ENCODE measurements at regions not wholly inside any gene's neighbourhood (a gene's known extent, or its start where the extent isn't known, plus 50 kb on each side); places are given as distances from the start of the nearest gene placed in this dataset.

DNA sequence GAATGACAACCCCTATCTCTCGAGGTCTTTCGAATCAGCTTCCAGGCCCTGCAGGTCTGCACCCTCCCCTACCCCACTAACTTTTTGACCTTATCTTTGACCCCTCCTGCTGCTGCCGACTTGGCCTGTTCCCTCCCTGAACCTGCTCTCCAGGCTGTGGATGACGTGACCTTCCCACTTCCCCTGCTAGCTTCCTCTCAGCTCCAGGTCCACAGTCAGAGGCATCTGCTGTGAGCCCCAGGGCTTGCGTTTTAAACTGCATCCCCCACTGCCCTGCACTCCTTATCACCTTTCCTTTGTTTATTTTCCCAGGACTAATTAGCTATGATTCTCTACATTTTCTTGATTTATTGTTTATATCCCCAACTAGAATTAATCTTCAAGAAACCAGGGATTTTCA, 71.2 kb upstream of the ALKAL2 start:
- no peaks in the 10 kb centered on the region for H3K79me2 ChIP-seq (ENCODE audit: control insufficient read depth, insufficient read depth, low read length)
- TF ChIP-seq POLR2AphosphoS5 (IDR thresholded peaks at IDR 0.05; ENCODE audit: low read length), result no peak
- no peak for TF ChIP-seq SREBF2 (IDR thresholded peaks at IDR 0.05; ENCODE audit: low read length)
- no peak for TF ChIP-seq RB1 (IDR thresholded peaks at IDR 0.05; ENCODE audit: borderline replicate concordance)
- no peak for TF ChIP-seq BHLHE40 (IDR thresholded peaks at IDR 0.05; ENCODE audit: borderline replicate concordance in 1 of 2, low read depth in 2 of 2, low read length in 1 of 2)
- no peak for TF ChIP-seq IKZF1 (conservative IDR thresholded peaks at IDR 0.05)
- TF ChIP-seq PML (IDR thresholded peaks at IDR 0.05; ENCODE audit: low read length), result no peak
- no peak for TF ChIP-seq TBL1XR1 (IDR thresholded peaks at IDR 0.05; ENCODE audit: low read depth, low read length)
- TF ChIP-seq, protein P1, sequence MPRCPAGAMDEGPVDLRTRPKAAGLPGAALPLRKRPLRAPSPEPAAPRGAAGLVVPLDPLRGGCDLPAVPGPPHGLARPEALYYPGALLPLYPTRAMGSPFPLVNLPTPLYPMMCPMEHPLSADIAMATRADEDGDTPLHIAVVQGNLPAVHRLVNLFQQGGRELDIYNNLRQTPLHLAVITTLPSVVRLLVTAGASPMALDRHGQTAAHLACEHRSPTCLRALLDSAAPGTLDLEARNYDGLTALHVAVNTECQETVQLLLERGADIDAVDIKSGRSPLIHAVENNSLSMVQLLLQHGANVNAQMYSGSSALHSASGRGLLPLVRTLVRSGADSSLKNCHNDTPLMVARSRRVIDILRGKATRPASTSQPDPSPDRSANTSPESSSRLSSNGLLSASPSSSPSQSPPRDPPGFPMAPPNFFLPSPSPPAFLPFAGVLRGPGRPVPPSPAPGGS (IDR thresholded peaks at IDR 0.05; ENCODE audit: borderline replicate concordance, insufficient read depth, low read depth, low read length, poor library complexity, severe bottlenecking), result no peak
- TF ChIP-seq SUPT20H (IDR thresholded peaks at IDR 0.05; ENCODE audit: borderline replicate concordance, control insufficient read depth, low read depth, low read length), result no peak
- no peak for TF ChIP-seq JUNB (IDR thresholded peaks at IDR 0.05)
- no peak overlapping the region for H3K4me2 ChIP-seq (ENCODE audit: control insufficient read depth, insufficient read depth)
- FAIRE-seq, result no peak
- no TSS peak for BruUV-seq (replicated peaks)
- no peaks in the 10 kb centered on the region for H3K36me3 ChIP-seq (ENCODE audit: control insufficient read depth in 2 of 2, insufficient read depth in 2 of 2, low read length in 1 of 2)
- SMC1A ChIA-PET (ENCODE audit: uncharacterized antibody, unreplicated experiment), result no interaction called here
- no peaks in the 10 kb centered on the region; the same call in 2 of the 3 replicates for H3K9me3 ChIP-seq (replicated peaks; ENCODE audit: control insufficient read depth, insufficient read depth, low read length)
- ATAC-seq, result no peak
- CTCF ChIA-PET, result no interaction called here
- H2AFZ ChIP-seq (ENCODE audit: control insufficient read depth, low read depth, low read length), result no peak overlapping the region
- intact Hi-C loops (cut with micrococcal nuclease; ENCODE audit: unreplicated experiment) (no loop called here), in situ Hi-C loops (cut with MboI) (no loop called here)
- no peak overlapping the region for H3K9ac ChIP-seq (ENCODE audit: control insufficient read depth, insufficient read depth, low read length)
- H3K4me1 ChIP-seq (ENCODE audit: control insufficient read depth, insufficient read depth, low read length), result no peaks in the 10 kb centered on the region
- no peak for DNase-seq (ENCODE audit: low read depth, low spot score)
- H3K27me3 ChIP-seq (replicated peaks in 1 of 2; ENCODE audit: control insufficient read depth in 2 of 2, insufficient read depth in 2 of 2, low read length in 1 of 2), result no peaks in the 10 kb centered on the region
- H3K4me3 ChIP-seq, result no peak overlapping the region
- POLR2A ChIA-PET, result no interaction called here
- H3K27ac ChIP-seq (ENCODE audit: control insufficient read depth, insufficient read depth), result no peak overlapping the region
- H4K20me1 ChIP-seq (ENCODE audit: control insufficient read depth, insufficient read depth), result no peaks in the 10 kb centered on the region
- RAD21 ChIA-PET (ENCODE audit: unreplicated experiment), result no interaction called here
- 31% methylated on average over 5 of the region's 5 CpGs for WGBS (ENCODE audit: insufficient coverage, insufficient replicate concordance, low lambda C conversion rate, missing lambda C conversion rate)

Measured in GM12878 (cell line).